Nephron (organoid): ENCODE measurements at regions not wholly inside any gene's neighbourhood (a gene's known extent, or its start where the extent isn't known, plus 50 kb on each side); places are given as distances from the start of the nearest gene placed in this dataset.

ENCODE experiments used
- H3K27ac Mint-ChIP-seq, 3 experiments: 2 replicates each; pipeline ENCODE4 v1.8.0; 2020; ENCODE audit warnings: mixed read lengths in 3 of 3, mild to moderate bottlenecking in 2 of 3, moderate library complexity in 1 of 3
- H3K27me3 Mint-ChIP-seq: 2 replicates; pipeline ENCODE4 v1.8.0; 2021; ENCODE audit warnings: low read depth, mild to moderate bottlenecking, moderate library complexity, mixed read lengths
- H3K36me3 Mint-ChIP-seq: 2 replicates; pipeline ENCODE4 v1.8.0; 2020; ENCODE audit warnings: low read depth, mixed read lengths
- H3K4me1 Mint-ChIP-seq: 2 replicates; pipeline ENCODE4 v1.8.0; 2020; ENCODE audit warnings: mixed read lengths
- H3K4me3 Mint-ChIP-seq, 3 experiments: 2 replicates each; pipeline ENCODE4 v1.8.0; 2020; ENCODE audit warnings: mild to moderate bottlenecking in 3 of 3, mixed read lengths in 3 of 3, moderate library complexity in 2 of 3
- H3K9me3 Mint-ChIP-seq: 2 replicates; pipeline ENCODE4 v1.8.0; 2020; ENCODE audit warnings: mixed read lengths
- CTCF ChIP-seq, 3 experiments: fragments of 200-600 bp; sonication (generic); IDR thresholded peaks; one replicate each; pipeline ENCODE4 v1.5.0; 2021; ENCODE audit warnings: antibody characterized with exemption in 3 of 3; ENCODE audit not compliant: unreplicated experiment in 3 of 3

DNA sequence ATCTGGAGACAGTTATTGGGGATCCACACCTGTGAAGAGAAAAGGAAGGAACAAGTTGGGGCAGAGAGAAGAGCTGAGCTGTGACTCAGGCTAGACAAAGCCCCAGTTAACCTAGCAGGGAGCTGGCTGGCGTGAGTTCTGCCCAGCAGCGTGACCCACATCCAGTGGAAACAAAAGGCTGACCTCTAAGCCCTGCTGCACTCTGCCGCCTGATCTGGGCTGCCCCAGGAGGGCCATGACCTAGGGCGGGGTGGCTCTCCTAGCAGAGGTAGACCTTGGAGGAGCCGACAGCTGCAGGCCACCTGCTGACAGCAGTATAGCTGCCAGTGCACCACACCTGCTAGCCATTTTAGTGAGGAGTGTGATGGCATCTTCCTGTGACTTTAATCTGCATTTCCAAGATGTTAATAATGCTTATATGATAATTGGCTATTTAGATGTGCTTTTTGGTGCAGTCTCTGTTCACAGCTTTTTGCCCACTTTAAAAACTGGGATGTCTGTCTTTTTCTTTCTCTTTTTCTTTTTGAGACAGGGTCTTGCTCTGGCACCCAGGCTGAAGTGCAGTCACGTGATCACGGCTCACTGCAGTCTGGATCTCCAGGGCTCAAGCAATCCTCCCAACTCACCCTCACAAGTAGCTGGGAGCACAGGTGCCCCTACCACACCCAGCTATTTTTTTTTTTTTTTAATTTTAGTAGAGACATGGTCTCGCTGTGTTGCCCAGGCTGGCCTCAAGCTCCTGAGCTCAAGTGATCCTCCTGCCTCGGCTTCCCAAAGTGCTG is 78.1 kb downstream of the LSM3 start:
- Mint-ChIP-seq H3K27me3 (peaks cover 22% of the 10 kb centered on the region), H3K4me1 (peaks cover 12% of the 10 kb centered on the region), H3K36me3 (no peaks in the 10 kb centered on the region), H3K4me3 (no peak overlapping the region), H3K27ac (no peak overlapping the region), H3K9me3 (no peaks in the 10 kb centered on the region)
- no peak for TF ChIP-seq CTCF (IDR thresholded peaks at IDR 0.05; ENCODE audit: unreplicated experiment in 3 of 3)

DNA sequence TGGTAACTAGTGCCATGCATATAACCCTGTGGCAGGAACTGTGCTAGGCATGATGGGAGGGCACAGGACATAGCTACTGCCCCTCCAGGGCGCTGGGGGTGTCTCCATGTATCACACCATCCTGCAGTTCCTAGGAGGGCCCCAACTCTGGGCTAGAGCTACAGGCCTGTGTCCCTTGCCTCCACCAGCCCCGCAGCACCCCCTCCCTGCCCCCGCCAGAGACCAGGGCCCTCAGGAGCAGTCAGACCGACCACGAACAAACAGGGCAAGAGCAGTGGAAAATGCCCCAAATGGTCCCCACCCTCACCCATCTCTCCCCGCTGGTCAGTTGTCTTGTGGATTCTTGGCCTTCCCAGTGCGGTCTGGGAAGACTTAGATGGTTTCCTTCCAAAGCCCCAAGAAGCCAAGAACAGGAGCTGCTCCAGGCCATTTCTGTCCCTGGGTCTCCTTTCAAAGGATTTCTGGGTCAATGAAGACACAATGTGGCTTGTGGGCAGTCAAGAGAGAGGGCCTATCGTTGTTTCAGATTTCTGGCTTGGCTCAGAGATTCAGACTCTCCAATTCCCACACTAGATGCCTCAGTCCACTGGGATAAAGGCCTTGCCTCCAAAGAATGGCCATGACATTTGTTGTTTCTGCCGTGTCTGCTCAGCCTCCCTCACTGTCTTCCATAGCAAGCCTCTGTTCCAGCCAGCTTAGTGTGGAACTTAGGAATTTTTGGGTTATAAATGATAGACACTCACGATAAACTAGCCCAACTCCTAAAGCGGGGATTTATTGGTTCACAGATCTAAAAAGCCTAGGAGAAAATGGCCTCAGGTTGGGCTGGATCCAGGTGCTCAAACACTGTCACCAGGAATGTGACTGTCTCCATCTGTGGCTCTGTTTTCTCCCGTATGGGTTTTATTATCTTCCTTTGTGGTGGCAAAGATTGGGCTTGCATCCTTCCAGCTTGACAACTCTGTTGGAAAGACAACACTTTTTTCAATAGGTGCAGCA is 80.6 kb downstream of the LSM3 start:
- Mint-ChIP-seq H3K4me3 (no peak overlapping the region), H3K27ac (no peak overlapping the region), H3K27me3 (peaks cover 35% of the 10 kb centered on the region), H3K9me3 (peaks cover 5% of the 10 kb centered on the region), H3K4me1 (peaks cover 24% of the 10 kb centered on the region), H3K36me3 (no peaks in the 10 kb centered on the region)
- no peak for TF ChIP-seq CTCF (IDR thresholded peaks at IDR 0.05; ENCODE audit: unreplicated experiment in 3 of 3)

- Mint-ChIP-seq H3K27ac (no peak overlapping the region), H3K4me3 (no peak overlapping the region), H3K36me3 (no peaks in the 10 kb centered on the region), H3K27me3 (peaks cover 37% of the 10 kb centered on the region), H3K9me3 (peaks cover 5% of the 10 kb centered on the region), H3K4me1 (peaks cover 27% of the 10 kb centered on the region)
- TF ChIP-seq CTCF (IDR thresholded peaks at IDR 0.05; ENCODE audit: unreplicated experiment in 3 of 3) = no peak
Observed at GRCh38 chr3:14260463-14260862, 81.8 kb downstream of the LSM3 start.

DNA sequence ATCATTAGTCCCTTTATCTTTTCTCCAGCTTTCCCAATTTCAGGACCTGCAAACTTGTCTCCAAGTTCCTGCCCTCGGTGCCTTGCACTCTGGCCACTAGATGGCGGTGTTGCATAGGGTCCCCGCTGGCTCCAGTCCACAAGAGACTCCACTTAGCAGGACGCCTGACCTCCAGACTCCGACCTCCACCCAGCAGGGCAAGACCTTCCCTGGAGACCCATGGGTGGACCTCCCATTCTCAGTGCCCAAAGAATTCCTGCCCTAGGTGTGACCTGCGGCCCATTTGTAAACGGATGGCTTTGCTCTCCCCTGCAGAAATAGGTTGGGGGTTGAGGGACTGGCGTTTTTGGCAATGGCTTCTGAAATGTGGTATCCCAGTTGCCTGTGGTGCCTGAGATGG is 82.6 kb downstream of the LSM3 start:
- Mint-ChIP-seq H3K36me3 (no peaks in the 10 kb centered on the region), H3K4me1 (peaks cover 29% of the 10 kb centered on the region), H3K4me3 (no peak overlapping the region)

GRCh38 chr3:14262212-14262611 is 83.6 kb downstream of the LSM3 start:
- no peaks in the 10 kb centered on the region for H3K36me3 Mint-ChIP-seq
- H3K27me3 Mint-ChIP-seq = peaks cover 37% of the 10 kb centered on the region
- peak overlapping the region; percentile 12 to 83 (median 82) for H3K27ac Mint-ChIP-seq
- peaks cover 5% of the 10 kb centered on the region for H3K9me3 Mint-ChIP-seq
- no peak overlapping the region for H3K4me3 Mint-ChIP-seq
- H3K4me1 Mint-ChIP-seq = peaks cover 32% of the 10 kb centered on the region
- no peak for TF ChIP-seq CTCF (IDR thresholded peaks at IDR 0.05; ENCODE audit: unreplicated experiment in 3 of 3)

More for the DNA sequence above, 82.6 kb downstream of the LSM3 start:
- Mint-ChIP-seq H3K27me3 (peaks cover 37% of the 10 kb centered on the region), H3K27ac (peak overlapping the region in 2 of 3 experiments; percentile 6 to 32), H3K9me3 (peaks cover 5% of the 10 kb centered on the region)
- peak; percentile 95 to 98 (median 97) for TF ChIP-seq CTCF (IDR thresholded peaks at IDR 0.05; ENCODE audit: unreplicated experiment in 3 of 3)
